ENCODE measurements at regions not wholly inside any gene's neighbourhood (a gene's known extent, or its start where the extent isn't known, plus 50 kb on each side); places are given as distances from the start of the nearest gene placed in this dataset.

- intact Hi-C loops (cut with DNase I), result no loop called here
- no peak for DNase-seq
These were observed 60.5 kb downstream of the NR2F2 start for GRCh38 chr15:96390986-96391385.

DNA sequence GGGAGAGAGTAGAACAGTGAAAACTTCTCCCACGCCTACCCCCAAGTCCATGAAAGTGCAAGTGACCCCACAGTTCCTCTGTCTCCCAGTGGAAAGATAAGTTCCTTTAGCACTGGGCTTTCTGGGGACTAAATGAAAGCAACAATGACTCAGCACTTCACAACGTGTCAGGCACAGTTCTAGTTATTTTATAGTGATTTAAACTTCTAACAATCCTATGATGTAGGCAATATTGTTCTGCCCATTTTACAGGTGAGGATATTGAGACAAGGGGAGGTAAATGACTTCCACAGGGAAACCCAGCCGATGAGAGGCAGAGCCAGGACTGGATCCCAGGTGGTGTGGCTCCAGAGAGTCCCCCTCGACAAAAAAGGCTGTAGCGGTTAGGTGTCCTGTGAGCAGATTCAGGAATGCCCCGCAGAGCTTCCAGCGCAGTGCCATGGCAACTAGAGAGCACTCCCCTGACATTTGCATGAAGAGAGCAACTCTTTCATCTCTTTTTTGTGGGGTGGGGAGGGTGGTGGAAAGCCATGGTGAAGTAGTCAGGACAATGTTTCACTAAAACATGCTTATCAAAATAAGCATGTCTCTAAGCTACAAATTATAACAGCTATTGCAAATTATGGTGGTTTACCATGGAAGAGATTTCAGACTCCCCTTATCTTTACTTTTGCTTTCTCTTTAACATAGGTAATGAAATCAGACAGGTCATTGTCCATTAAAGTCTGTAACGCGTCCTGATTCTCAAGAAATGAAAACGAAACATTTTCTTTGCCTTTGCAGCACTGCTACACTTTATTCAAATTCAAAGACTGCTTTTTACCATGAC lies 62.1 kb downstream of the NR2F2 start:
- intact Hi-C loops (cut with DNase I), result no loop called here
- DNase-seq, result no peak

- intact Hi-C loops (cut with DNase I), result no loop called here
- no peak for DNase-seq
These were observed 62.7 kb downstream of the NR2F2 start for GRCh38 chr15:96393209-96393513.

DNA sequence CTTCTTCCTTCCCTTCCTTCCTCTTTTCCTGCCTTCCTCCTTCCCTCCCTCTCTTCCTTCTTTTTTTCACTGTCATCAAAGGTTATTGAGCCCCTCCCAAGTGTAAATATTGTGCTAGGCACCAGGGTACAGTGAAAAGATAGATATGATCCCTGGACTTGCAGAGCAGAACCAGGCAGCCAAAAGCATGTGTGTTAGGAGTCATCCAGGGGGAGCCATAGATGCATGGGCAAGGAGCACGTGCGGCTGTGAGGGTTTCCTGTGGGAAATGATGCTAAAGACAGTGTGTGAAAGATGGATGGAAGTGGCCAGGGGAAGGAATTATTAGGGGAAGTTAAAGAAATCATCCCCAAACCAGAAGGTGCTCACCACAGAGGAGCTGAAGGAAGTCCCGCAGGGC lies 65.2 kb downstream of the NR2F2 start:
- DNase-seq, result no peak
- intact Hi-C loops (cut with DNase I), result no loop called here

DNA sequence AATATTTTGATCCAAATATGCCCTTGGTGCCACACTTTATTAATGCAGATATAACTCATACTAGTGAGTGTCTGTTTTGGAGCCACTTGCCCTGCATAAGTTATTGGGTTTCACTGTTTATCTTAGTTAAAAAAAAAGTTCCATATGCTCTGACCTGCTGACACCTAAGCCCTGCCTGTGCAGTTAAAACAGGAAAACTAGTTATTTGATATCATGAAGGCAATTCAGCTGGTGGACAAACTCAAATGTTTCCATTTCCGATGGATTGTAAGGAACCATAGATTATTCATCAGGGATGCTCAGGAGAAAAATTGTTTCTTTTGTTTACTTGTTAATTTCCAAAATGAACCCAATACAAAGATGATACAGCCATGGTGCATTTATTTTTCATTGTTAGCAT lies 68.3 kb downstream of the NR2F2 start:
- no peak for DNase-seq
- intact Hi-C loops (cut with DNase I), result no loop called here

DNA sequence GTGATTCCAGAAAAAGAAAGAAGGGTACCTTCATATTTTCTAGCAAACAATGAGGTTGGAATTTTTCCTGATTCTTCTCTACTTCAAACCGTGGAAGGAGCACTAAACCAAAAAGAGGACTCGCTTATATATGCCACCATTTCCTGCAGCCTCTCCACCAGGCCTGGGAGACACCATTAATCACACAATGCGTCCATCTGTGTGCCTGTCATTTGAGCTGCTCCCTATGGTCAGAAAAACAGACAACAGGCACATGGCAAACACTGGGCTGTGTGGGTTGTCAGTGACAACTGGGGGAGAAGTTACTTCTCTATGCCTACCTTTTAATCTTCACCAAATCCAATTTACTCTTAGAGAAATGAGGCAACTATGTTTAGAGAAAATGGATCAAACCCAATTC lies 71.9 kb downstream of the NR2F2 start:
- intact Hi-C loops (cut with DNase I), result no loop called here
- no peak for DNase-seq

GRCh38 chr15:96403071-96403470 lies 72.6 kb downstream of the NR2F2 start:
- intact Hi-C loops (cut with DNase I), result no loop called here
- no peak for DNase-seq

DNA sequence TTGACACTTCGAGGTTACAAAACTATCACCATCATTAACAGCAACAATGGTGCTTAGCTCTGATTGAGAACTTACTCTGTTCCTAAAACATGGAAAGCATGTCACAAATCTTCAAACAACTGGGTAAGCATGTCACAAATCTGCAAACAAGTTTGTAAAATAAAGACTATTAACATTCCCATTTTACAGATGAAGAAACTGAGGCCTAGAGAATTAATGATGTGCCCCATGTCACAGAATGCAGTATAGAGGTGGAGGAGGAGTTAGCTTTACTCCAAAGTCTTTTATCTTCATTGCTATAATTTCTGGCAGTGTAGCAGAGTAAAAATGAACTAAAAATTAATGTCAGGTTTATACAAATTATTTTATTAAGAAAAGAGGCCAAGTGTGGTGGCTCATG lies 73.4 kb downstream of the NR2F2 start:
- intact Hi-C loops (cut with DNase I), result no loop called here
- DNase-seq, result no peak

- intact Hi-C loops (cut with DNase I), result no loop called here
- no peak for DNase-seq
These were observed 74.1 kb downstream of the NR2F2 start for GRCh38 chr15:96404560-96404959.

- DNase-seq, result no peak
- intact Hi-C loops (cut with DNase I), result no loop called here
These were observed 75.8 kb downstream of the NR2F2 start for GRCh38 chr15:96406291-96406690.

DNA sequence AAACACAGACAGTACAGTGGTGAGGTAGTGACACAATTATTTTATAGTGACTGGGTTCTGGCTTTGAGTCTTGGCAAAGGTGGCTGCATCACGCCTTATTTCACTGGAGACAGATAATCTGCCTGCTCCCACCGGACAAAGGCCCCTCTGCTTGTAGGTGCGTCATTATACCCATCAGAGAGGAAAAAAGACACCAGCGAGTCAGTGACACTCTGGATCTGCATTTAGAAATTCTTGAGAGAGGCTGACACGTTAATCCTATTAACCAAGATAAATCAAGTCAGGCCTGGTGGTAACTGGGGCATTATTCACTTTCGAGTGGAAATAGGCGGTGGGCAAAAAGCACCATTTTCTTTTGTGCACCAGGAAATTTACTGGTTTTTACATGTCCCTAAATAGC lies 76.2 kb downstream of the NR2F2 start:
- intact Hi-C loops (cut with DNase I), result no loop called here
- DNase-seq, result no peak

DNA sequence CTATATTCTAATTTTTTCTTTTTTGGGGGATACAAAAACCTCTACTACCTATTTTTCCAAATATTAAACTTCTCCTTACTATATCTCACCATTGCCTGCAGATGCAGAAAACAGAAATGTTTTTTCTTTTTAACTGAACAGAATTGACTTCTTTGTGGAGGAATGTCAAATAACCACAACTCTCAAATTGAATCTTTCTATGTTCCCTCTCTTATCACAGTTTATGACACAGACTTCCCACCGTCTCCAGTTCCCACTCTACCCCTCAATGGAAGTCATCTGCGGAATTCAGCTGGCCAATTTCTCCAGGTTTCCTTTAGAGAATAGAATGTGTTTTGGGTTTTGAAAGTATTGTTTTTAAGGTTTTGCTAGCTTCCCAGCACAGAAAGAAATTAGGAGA lies 77.0 kb downstream of the NR2F2 start:
- no peak for DNase-seq
- intact Hi-C loops (cut with DNase I), result no loop called here

DNA sequence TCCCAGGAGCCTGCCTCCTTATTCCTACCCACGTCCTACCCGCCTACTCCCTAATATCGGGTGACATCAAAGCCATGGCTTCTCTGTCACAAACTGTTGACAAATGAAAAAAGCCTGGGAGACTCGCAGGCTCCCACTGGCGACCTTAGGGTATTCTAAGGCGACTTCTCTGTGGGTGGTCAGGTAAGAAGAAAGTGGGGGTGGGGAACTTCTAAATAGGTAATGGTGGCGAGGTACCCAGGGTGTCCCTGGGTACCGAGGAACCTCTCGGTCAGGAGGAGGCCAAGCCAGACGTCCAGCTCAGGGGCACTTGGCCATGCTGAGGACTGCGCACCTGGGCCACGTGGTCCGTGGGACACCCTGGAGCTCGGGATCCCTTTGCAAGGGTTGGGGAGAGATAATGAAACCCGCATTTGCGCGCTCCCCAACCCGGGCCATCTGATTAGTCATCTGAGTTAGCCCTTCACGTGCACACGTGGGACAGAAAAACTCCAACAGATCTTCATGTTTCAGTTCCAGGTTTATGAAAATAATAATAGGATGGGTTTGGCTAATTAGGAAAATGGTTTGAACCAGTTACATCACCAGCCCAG lies 78.2 kb downstream of the NR2F2 start:
- intact Hi-C loops (cut with DNase I), result no loop called here
- no peak for DNase-seq

DNA sequence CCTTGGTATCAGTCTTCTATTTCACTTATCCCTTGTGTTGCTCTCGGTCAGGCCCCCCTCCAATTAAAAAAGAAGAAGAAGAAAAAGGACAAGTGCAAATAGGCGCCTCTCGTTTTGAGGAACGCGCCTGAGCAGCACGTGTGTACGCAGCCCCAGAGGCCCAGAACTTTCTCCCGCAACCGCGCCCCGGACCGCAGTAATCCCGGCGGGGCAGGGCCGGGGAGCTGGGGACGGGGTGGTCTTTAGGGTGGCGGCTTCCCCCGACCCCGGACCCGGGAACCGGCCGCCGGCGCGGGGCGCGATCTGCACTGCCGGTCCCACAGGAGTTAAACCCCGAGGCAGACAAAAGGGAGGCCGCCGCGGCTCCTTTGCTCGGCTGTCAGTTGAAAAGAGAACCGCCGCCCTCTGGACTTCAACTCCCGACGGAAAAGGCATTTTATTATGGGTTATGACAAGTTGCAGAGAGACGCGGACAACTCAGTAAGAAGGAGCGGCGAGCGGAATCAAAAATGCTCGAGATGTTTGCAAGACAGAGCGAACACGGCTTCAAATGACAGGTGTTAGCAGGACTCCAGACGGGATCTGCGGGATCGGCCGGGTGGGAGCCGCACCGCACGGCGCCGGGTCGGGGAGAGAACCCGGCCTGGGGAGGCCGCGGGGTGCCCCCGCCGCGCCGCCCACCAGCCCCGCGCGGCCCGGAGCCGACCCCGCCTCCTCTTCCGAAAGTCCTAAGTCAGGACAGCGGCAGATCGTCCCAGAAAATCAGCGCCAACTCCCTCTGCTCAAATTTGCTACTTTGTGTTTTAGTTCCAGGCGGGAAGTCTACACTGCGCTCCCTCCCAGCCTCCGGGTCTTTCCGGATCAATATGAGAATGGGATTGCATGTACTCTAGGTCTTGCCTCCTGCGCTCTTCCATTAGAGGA lies 79.0 kb downstream of the NR2F2 start:
- intact Hi-C loops (cut with DNase I), result no loop called here
- DNase-seq, result no peak

DNA sequence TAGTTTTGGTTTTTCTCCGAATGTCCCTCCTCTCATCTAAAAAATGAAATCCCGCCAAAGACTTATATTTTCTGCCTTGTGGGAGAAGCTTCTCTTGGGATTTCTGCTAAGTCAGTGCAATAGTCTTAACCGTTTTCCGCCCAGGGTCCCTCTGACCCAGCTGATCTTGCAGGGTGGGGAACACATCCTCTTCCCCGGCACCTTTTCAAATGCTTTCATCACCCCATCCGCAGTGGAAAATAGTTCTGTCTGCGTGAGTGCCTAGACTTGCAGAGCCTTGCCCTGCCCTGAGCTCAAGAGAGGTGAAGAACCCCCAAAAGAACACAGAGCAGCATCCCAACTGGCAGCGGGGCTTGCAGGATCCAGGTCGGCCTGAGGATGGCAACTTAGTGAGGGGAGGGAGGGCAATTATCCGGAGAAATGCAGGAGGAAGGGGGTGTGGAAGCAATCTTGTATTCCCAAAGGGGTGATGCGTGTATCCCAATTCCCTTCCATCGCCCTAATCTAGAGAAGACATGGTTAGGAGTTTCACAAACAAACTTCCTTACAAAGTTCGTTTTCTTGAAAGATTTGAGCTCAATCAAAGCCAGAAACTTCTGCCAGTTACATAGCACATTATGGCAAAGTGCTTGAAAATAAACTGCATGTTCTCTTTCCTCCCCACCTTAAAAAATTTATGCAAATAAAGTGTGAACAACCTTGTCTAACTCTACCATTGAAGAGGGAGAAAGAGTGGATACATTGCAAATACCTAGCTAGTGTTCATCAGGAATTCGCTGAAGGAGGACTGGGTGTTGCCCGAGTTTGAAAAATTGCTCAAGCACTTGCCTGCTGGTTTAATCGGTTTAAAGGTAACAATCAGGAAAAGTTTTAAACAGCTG lies 79.9 kb downstream of the NR2F2 start:
- intact Hi-C loops (cut with DNase I), result no loop called here

DNA sequence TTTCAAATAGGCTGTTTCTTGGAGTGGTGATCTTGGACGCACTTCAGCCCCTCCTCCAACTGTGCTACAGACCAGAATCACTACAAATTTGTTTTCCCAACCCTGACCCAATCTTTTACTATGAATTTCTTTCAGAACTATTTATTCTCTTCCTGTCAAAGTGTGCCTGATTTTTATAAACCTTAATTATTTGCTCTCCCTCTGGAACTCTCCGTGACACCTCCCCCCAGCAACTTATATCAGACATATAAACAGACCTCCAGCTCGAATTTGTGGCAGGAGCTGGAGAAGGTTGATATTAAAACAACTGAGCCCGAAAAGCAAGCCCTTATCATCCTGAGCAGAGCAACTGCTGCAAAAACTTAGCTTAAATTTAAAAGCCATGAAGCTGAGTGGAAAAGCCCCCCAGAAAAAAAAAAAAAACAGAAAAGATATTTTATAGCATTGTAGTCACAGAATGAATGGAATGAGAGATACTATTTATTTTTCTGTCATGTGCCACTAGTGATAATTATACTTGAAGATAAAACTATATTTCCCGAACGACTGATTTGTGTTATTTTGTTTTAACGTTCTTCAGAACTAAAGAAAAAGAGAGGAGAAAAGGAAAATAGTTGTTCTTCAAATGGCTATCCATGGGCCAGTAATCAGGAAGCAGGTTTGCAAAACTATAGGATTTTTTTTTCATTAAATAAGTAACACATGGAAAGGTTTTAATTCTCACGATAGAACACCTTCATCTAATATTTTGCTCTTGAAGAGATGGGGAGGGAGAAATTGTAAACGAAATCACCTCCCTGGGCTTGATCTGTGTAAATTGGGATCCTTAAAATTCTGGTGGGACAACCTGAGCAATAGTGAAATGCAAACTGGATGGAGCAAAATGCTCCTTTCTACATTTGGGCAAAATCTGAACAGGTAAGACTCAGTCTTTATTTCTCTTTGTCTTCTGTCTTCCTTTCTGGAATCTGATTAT lies 80.8 kb downstream of the NR2F2 start:
- intact Hi-C loops (cut with DNase I), result no loop called here

More for the DNA sequence above, 79.9 kb downstream of the NR2F2 start:
- no peak for DNase-seq

DNA sequence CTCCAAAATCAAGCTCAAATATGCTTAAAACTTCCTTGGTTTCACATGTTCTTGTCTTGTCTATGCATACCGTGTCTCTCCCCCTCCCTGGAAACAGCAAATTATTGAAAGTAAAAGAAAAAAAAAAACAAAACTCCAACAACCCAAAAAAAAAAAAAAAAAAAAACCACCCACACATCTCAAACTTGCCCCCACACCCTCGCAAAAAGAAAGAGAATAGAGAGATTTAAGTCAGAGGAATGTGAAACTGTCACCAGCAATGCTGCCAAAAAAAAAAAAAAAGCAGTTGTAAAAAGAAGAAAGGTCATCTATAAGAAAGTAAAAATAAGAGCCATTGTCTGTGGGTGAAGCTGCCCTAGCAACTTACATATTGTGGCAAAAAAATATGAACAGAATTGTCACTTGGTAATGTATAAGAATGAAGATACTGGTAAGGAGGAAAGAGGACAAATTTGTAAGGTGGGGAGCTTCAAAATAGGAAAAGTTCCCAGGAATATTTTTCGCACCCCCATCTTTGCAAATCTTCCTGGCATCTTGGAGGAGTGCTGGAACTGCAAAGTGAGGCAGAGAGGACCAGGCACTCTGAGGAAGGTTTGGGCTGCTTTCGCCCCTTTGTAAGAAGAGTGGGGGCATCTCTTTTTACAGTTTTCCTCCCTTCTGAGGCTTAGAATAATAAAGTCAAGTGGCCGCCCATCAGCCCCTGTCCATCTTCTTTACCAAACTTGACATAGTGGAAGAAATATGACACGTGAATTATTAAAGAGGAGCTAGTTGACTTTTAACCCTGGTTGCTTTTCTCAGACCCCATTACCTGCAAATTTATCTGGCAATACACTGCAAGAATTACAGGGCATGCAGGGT lies 81.8 kb downstream of the NR2F2 start:
- intact Hi-C loops (cut with DNase I), result no loop called here
- no peak for DNase-seq

More for the DNA sequence above, 80.8 kb downstream of the NR2F2 start:
- no peak for DNase-seq

Data from head of caudate nucleus (tissue), 42 donors.